ENCODE measurements at regions not wholly inside any gene's neighbourhood (a gene's known extent, or its start where the extent isn't known, plus 50 kb on each side); places are given as distances from the start of the nearest gene placed in this dataset.

- Histone ChIP-seq H3K4me1 (no peaks in the 10 kb centered on the region), H3K27me3 (no peaks in the 10 kb centered on the region), H3K27ac (no peak overlapping the region), H3K9me3 (no peaks in the 10 kb centered on the region), H3K9ac (ENCODE audit: low read depth in 2 of 2, low read length in 2 of 2) (no peak overlapping the region), H3K4me3 (no peak overlapping the region), H3K36me3 (no peaks in the 10 kb centered on the region)
- DNase-seq: no peak
- no peak for TF ChIP-seq CTCF (IDR thresholded peaks at IDR 0.05)
- intact Hi-C loops (cut with DNase I): no loop called here
Measured at GRCh38 chr11:110878513-110878912, 166.3 kb upstream of the ARHGAP20 start.

- Histone ChIP-seq H3K27ac (no peak overlapping the region), H3K27me3 (no peaks in the 10 kb centered on the region), H3K9me3 (no peaks in the 10 kb centered on the region), H3K4me1 (no peaks in the 10 kb centered on the region), H3K36me3 (no peaks in the 10 kb centered on the region), H3K4me3 (no peak overlapping the region), H3K9ac (ENCODE audit: low read depth in 2 of 2, low read length in 2 of 2) (no peak overlapping the region)
- no peak for TF ChIP-seq CTCF (IDR thresholded peaks at IDR 0.05)
- no peak for DNase-seq
- intact Hi-C loops (cut with DNase I): no loop called here
Measured at GRCh38 chr11:110874437-110875030, 162.3 kb upstream of the ARHGAP20 start.

GRCh38 chr11:110873975-110874374 is 161.7 kb upstream of the ARHGAP20 start:
- Histone ChIP-seq H3K4me1 (no peaks in the 10 kb centered on the region), H3K9ac (ENCODE audit: low read depth in 2 of 2, low read length in 2 of 2) (no peak overlapping the region), H3K36me3 (no peaks in the 10 kb centered on the region), H3K9me3 (no peaks in the 10 kb centered on the region), H3K27me3 (no peaks in the 10 kb centered on the region), H3K27ac (no peak overlapping the region), H3K4me3 (no peak overlapping the region)
- DNase-seq: no peak
- intact Hi-C loops (cut with DNase I): no loop called here
- TF ChIP-seq CTCF (IDR thresholded peaks at IDR 0.05): no peak

- Histone ChIP-seq H3K4me1 (no peaks in the 10 kb centered on the region), H3K9ac (ENCODE audit: low read depth in 2 of 2, low read length in 2 of 2) (no peak overlapping the region), H3K27me3 (no peaks in the 10 kb centered on the region), H3K4me3 (no peak overlapping the region), H3K36me3 (no peaks in the 10 kb centered on the region), H3K27ac (no peak overlapping the region), H3K9me3 (no peaks in the 10 kb centered on the region)
- no peak for TF ChIP-seq CTCF (IDR thresholded peaks at IDR 0.05)
- DNase-seq: no peak
- intact Hi-C loops (cut with DNase I): no loop called here
Measured at GRCh38 chr11:110870816-110871522, 158.7 kb upstream of the ARHGAP20 start.

GRCh38 chr11:110867951-110868350 is 155.7 kb upstream of the ARHGAP20 start:
- DNase-seq: no peak
- no peak overlapping the region for H3K9ac ChIP-seq (ENCODE audit: low read depth in 2 of 2, low read length in 2 of 2)
- no peak overlapping the region for H3K27ac ChIP-seq
- no peak overlapping the region for H3K4me3 ChIP-seq
- H3K27me3 ChIP-seq: no peaks in the 10 kb centered on the region
- H3K4me1 ChIP-seq: no peaks in the 10 kb centered on the region
- no peaks in the 10 kb centered on the region for H3K36me3 ChIP-seq
- intact Hi-C loops (cut with DNase I): no loop called here
- H3K9me3 ChIP-seq: no peaks in the 10 kb centered on the region
- TF ChIP-seq CTCF (IDR thresholded peaks at IDR 0.05): no peak
